Activated naive CD4-positive, alpha-beta T cell treated with anti-CD3 and anti-CD28 coated beads, Interleukin-2, amount 50 U/mL, for 72 hours (primary cell): ENCODE measurements at regions not wholly inside any gene's neighbourhood (a gene's known extent, or its start where the extent isn't known, plus 50 kb on each side); places are given as distances from the start of the nearest gene placed in this dataset.
A peak's percentile ranks its signal among the peaks of the same experiment; 100 is the strongest.
"Not testable (repeated sequence)": the region's sequence is repeated elsewhere in the genome, so short reads cannot be mapped to it uniquely, and the experiment has no call there.

Experiments used
- ATAC-seq, 2 donors: fragments of 150-1000 bp; cut with Tn5 transposase; 2 replicates each; pipeline ENCODE4 v1.10.0; 2021; ENCODE audit warnings: mild to moderate bottlenecking in 2 of 2, moderate library complexity in 2 of 2
- DNase-seq, 2 donors: peaks; one replicate each; pipeline ENCODE4 v3.0.0; 2021 to 2022; ENCODE audit warnings: low spot score in 2 of 2
- H3K27ac Mint-ChIP-seq, 2 donors: one replicate each; pipeline ENCODE4 v1.8.0; 2022; ENCODE audit warnings: mild to moderate bottlenecking in 2 of 2, mixed read lengths in 2 of 2
- H3K36me3 Mint-ChIP-seq, 2 donors: one replicate each; pipeline ENCODE4 v1.8.0; 2022; ENCODE audit warnings: mixed read lengths in 2 of 2
- H3K9me3 Mint-ChIP-seq, 2 donors: one replicate each; pipeline ENCODE4 v1.8.0; 2022; ENCODE audit warnings: mixed read lengths in 2 of 2

- Mint-ChIP-seq H3K9me3 (no peaks in the 10 kb centered on the region), H3K27ac (peak overlapping the region in 1 of 2 donors; percentile 77), H3K36me3 (no peaks in the 10 kb centered on the region)
- DNase-seq (peak; percentile 82 to 84), ATAC-seq (peak; percentile 86)
Measured at GRCh38 chr7:66413379-66414114, 208.4 kb downstream of the TPST1 start.

DNA sequence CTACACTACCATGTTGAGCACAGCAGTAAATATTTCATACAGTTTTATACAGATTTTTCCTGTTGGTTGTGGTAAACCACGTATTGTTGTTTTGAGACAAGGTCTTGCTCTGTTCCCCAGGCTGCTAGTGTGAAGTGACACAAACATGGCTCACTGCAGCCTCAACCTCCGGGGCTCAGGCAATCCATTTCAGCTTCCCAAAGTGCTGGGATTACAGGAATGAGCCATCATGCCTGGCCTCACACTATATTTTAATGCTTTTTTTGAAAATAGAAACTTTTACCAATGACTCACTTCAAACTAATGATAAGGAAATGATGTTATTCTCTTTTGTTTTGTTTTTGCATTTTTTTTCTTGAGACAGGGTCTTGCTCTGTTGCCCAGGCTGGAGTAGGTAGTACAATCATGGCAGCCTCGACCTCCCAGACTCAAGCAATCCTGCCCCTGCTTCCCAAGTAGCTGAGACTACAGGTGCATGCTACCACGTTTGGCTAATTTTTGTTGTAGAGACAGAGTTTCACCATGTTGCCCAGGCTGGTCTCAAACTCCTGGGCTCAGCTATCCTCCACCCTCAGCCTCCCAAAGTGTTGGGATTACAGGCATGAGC lies 210.6 kb downstream of the TPST1 start:
- ATAC-seq (no peak), DNase-seq (no peak)
- Mint-ChIP-seq H3K9me3 (no peaks in the 10 kb centered on the region), H3K27ac (no peak overlapping the region), H3K36me3 (no peaks in the 10 kb centered on the region)

- no peak for ATAC-seq
- H3K9me3 Mint-ChIP-seq = no peaks in the 10 kb centered on the region
- no peak for DNase-seq
- no peak overlapping the region for H3K27ac Mint-ChIP-seq
- no peaks in the 10 kb centered on the region for H3K36me3 Mint-ChIP-seq
Measured at GRCh38 chr7:66418537-66418936, 210.1 kb upstream of the KCTD7 start.

GRCh38 chr7:66419210-66419609 lies 209.5 kb upstream of the KCTD7 start:
- no peak for ATAC-seq
- Mint-ChIP-seq H3K27ac (no peak overlapping the region), H3K36me3 (no peaks in the 10 kb centered on the region), H3K9me3 (no peaks in the 10 kb centered on the region)
- no peak for DNase-seq

- Mint-ChIP-seq H3K9me3 (no peaks in the 10 kb centered on the region), H3K27ac (no peak overlapping the region), H3K36me3 (no peaks in the 10 kb centered on the region)
- no peak for DNase-seq
- ATAC-seq = no peak
Measured at GRCh38 chr7:66421830-66422475, 206.7 kb upstream of the KCTD7 start.

GRCh38 chr7:66423729-66424128 lies 205.0 kb upstream of the KCTD7 start:
- DNase-seq = no peak
- Mint-ChIP-seq H3K27ac (no peak overlapping the region), H3K9me3 (no peaks in the 10 kb centered on the region), H3K36me3 (no peaks in the 10 kb centered on the region)
- ATAC-seq = no peak

DNA sequence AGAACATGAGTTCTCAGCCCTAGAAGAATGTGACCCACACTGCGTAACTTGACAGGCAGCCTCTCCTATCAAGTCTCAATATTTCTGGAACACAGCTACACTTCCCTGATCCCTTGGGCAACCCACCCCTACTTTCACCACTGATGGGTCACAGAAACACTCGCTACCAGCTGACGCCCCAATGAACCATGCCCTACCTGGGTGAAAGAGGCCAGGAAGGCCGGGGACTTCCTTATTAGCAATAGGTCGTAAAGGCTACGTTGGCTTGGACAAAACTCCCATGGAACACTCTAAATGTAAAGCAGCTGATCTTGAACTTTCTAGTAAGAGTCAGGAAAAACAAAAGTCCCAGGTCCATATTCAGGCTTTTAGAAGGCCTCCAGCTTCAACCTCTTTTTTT lies 202.3 kb upstream of the KCTD7 start:
- ATAC-seq = no peak
- H3K27ac Mint-ChIP-seq = no peak overlapping the region

DNA sequence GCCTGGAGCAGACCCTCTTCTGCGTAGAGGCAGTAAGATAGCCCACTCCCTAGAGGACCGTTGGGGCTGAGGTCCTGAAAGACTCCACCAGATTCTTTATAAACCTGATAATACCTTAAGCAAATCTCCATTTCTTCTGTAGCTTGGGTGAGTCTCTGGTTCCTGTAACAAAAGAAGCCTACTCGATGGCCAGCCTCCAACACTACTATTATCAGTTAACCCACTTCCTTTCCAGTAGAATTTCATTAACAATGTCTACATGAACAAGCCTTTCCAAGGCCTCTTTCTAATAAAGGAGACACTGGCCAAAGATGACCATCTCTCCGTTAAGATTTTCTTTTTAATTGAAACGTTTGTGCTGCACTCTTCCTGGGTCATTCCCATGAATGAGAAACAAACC lies 201.7 kb upstream of the KCTD7 start:
- ATAC-seq = no peak
- H3K27ac Mint-ChIP-seq = no peak overlapping the region
- DNase-seq = no peak
- no peaks in the 10 kb centered on the region for H3K9me3 Mint-ChIP-seq
- no peaks in the 10 kb centered on the region for H3K36me3 Mint-ChIP-seq

More for the DNA sequence above, 202.3 kb upstream of the KCTD7 start:
- no peak for DNase-seq
- Mint-ChIP-seq H3K36me3 (no peaks in the 10 kb centered on the region), H3K9me3 (no peaks in the 10 kb centered on the region)

DNA sequence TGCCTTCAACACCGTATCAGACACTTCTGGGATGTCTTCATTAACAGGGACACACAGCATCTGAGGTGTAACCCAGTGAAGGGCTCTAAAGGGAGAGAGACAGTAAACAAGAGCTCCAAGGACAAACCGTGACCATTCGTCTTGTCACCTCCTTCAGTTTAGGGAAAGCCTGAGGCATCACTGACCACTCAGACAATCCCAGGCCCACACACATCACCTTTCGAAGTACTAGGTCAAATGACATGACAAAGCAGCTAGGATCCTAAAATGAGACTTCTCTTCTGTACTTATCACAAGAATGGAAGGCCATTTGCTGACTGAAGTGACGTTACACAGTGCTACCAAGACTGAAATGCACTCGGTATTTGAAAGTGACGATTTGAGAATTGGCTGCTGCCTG lies 200.7 kb upstream of the KCTD7 start:
- DNase-seq = no peak

GRCh38 chr7:66429498-66430163 lies 199.1 kb upstream of the KCTD7 start:
- Mint-ChIP-seq H3K9me3 (no peaks in the 10 kb centered on the region), H3K36me3 (no peaks in the 10 kb centered on the region), H3K27ac (peak overlapping the region in 1 of 2 donors; percentile 53)
- DNase-seq (no peak), ATAC-seq (no peak)

More for the DNA sequence above, 200.7 kb upstream of the KCTD7 start:
- no peak overlapping the region for H3K27ac Mint-ChIP-seq
- no peaks in the 10 kb centered on the region for H3K9me3 Mint-ChIP-seq
- no peaks in the 10 kb centered on the region for H3K36me3 Mint-ChIP-seq
- no peak for ATAC-seq

GRCh38 chr7:66430164-66430545 lies 198.5 kb upstream of the KCTD7 start:
- Mint-ChIP-seq H3K9me3 (no peaks in the 10 kb centered on the region), H3K36me3 (peaks cover 0 to 4% of the 10 kb centered on the region in 2 donors), H3K27ac (no peak overlapping the region)
- DNase-seq (no peak), ATAC-seq (no peak)

DNA sequence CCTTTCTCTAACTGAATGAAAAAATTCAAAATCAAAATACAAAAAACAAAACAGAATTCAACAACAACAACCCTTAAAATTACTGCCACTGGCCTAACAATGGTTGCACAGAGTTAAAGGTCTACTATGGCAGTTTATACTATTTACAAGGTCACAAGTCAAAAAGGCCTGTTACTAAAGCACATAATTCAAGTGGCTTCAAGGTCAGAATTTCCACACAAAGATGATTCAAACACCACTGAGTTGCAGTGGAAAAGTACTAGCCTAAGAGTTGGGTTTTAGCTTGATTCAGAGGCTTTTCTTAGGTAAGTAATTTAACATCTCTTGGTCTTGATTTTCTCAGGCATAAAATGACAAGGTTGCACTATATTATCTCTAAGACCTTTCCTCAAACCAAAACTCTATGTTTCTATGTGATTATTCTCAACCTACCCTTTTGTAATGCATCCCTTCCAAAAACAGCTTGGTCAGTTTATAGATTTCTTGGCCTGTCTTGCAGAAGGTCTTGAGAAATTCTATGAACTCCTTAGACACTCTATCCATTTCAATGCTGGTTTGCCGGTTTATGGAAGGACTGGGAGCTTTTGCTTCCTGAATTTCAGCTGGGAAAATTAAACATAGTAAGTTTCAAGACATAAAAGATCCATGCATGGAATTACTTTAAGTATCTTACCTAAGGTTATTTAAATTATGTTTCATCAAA lies 189.8 kb upstream of the KCTD7 start:
- not testable (repeated sequence) for DNase-seq, H3K9me3 Mint-ChIP-seq, H3K27ac Mint-ChIP-seq, H3K36me3 Mint-ChIP-seq
- peak in 1 of 2 donors; percentile 24 for ATAC-seq

DNA sequence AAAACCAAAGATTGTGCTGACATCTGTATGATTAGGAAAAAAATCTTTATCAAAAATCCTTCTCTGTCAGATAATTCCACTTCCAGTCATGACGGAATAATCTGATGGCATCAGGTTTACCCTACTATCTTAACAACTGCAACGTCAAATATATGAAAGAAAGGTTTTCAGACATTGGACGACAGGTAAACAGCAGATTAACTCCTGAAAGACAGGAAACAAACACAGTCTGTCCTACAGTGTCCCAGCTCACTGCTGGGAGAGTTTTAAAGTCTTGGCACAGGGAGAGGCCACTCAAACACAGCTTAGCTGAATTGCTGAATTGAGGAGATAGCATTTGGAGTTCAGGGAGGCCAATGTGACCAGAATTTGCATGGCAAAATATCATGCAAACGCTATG lies 186.3 kb upstream of the KCTD7 start:
- no peaks in the 10 kb centered on the region for H3K9me3 Mint-ChIP-seq
- no peaks in the 10 kb centered on the region for H3K36me3 Mint-ChIP-seq
- H3K27ac Mint-ChIP-seq = no peak overlapping the region
- DNase-seq (no peak), ATAC-seq (no peak)

DNA sequence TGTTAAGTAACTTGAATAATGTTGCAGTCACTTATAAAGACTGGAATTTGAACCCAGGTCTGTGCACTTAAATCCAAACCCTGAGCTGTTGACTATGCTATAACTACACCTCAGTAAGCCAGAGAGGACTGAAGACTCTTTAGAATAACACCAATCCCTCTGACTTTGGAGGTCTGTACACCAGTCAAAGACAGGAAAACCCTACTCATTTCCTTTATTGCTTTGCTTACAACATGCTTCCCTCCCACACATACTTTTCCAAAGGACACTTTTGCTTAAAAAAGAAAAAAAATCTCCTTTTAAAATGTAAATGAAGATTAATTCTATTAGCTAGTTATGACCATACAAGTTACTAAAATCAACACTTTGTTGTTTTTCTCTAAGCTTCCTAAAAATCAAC lies 184.7 kb upstream of the KCTD7 start:
- H3K27ac Mint-ChIP-seq = no peak overlapping the region
- H3K36me3 Mint-ChIP-seq = no peaks in the 10 kb centered on the region
- DNase-seq (no peak), ATAC-seq (no peak)
- no peaks in the 10 kb centered on the region for H3K9me3 Mint-ChIP-seq

DNA sequence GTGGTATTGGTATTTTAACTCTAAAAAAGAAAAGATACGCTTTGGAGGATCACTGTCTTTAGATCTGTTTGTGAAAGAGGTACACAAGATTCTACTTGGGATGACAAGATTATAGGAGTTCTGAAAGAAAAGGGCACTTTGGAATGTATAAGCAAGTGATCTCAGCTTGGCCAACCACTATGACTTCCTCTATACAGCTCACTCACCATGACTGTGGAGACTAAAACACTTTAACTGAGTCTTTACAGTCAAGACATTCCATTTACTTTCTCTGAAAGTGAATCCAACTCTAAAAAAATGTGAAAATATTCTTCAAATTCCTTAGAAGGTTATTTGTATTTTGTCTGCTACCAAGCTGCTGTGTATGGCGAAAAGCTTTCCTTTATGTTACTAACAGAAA lies 181.7 kb upstream of the KCTD7 start:
- not testable (repeated sequence) for ATAC-seq, H3K27ac Mint-ChIP-seq, H3K9me3 Mint-ChIP-seq, H3K36me3 Mint-ChIP-seq, DNase-seq

- not testable (repeated sequence) for H3K36me3 Mint-ChIP-seq, H3K9me3 Mint-ChIP-seq, ATAC-seq, DNase-seq
- peak overlapping the region in 1 of 2 donors; percentile 23 for H3K27ac Mint-ChIP-seq
Measured at GRCh38 chr7:66450814-66451213, 177.9 kb upstream of the KCTD7 start.

DNA sequence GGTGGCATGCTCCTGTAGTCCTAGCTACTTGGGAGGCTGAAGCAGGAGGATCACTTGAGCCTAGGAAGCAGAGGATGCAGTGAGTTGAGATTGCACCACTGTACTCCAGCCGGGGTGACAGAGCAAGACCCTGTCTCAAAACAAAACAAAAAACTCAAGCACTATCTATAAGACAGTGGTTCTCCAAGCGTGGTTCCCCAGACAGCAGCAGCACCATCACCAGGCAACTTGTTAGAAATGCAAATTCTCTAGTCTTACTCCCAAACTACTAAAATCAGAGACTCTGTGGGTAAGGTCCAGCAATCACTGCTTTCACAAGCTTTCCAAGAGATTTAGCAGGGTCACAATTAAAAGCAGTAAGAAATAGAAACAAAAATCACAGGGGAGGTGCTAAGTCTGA lies 177.0 kb upstream of the KCTD7 start:
- not testable (repeated sequence) for H3K27ac Mint-ChIP-seq, ATAC-seq, H3K9me3 Mint-ChIP-seq, H3K36me3 Mint-ChIP-seq, DNase-seq
